ENCODE measurements at regions not wholly inside any gene's neighbourhood (a gene's known extent, or its start where the extent isn't known, plus 50 kb on each side); places are given as distances from the start of the nearest gene placed in this dataset.

DNA sequence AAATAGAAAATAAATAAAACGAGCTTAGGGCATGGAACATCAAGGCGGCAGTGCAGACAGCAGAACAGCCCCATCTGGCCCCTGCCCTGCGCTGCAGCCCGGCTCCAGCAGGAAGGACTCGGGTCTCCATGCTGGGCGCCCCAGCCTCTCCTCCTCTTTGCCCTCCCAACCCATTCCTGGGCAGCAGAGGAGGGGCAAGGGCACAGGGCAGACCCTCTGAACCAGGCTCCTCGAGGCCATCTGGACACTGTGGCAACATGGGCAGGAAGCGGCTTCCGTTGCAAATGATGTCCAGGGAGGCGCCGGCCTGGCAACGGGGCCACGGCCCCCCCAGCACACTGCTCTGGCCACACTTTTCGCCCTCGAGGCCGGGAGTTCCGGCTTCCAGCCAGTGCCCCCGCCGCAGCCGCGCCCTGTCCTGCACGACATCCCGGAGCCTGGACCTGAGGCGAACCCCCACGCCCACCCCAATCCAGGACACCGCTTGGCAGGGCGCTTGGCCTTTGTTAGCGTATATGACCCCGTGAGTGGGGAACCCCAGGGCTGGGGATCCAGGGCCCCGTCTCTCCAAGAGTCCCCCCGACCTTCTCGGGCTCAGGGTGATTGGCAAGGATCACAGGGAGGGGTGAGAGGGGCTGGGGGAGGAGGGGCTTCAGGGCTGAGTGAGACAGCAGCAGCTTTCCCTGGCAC is 192.1 kb downstream of the IGLL1 start:
- ATAC-seq (no peak), DNase-seq (peak in 1 of 4 donors; percentile 27)
- intact Hi-C loops (cut with DNase I) = loop anchor here in 1 of 2 donors (10.0 kb wide), 1 partner anchor 213 kb away; no protein-coding TSS in a partner anchor
- H3K36me3 ChIP-seq = no peaks in the 10 kb centered on the region
- H3K4me3 ChIP-seq = no peak overlapping the region
- H3K4me1 ChIP-seq = peaks cover 0 to 4% of the 10 kb centered on the region in 2 donors
- TF ChIP-seq, protein P1, sequence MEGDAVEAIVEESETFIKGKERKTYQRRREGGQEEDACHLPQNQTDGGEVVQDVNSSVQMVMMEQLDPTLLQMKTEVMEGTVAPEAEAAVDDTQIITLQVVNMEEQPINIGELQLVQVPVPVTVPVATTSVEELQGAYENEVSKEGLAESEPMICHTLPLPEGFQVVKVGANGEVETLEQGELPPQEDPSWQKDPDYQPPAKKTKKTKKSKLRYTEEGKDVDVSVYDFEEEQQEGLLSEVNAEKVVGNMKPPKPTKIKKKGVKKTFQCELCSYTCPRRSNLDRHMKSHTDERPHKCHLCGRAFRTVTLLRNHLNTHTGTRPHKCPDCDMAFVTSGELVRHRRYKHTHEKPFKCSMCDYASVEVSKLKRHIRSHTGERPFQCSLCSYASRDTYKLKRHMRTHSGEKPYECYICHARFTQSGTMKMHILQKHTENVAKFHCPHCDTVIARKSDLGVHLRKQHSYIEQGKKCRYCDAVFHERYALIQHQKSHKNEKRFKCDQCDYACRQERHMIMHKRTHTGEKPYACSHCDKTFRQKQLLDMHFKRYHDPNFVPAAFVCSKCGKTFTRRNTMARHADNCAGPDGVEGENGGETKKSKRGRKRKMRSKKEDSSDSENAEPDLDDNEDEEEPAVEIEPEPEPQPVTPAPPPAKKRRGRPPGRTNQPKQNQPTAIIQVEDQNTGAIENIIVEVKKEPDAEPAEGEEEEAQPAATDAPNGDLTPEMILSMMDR (IDR thresholded peaks at IDR 0.05) = no peak
- H3K9me3 ChIP-seq = no peaks in the 10 kb centered on the region
- no peaks in the 10 kb centered on the region for H3K27me3 ChIP-seq
- peak overlapping the region in 1 of 2 donors; percentile 55 for H3K27ac ChIP-seq

DNA sequence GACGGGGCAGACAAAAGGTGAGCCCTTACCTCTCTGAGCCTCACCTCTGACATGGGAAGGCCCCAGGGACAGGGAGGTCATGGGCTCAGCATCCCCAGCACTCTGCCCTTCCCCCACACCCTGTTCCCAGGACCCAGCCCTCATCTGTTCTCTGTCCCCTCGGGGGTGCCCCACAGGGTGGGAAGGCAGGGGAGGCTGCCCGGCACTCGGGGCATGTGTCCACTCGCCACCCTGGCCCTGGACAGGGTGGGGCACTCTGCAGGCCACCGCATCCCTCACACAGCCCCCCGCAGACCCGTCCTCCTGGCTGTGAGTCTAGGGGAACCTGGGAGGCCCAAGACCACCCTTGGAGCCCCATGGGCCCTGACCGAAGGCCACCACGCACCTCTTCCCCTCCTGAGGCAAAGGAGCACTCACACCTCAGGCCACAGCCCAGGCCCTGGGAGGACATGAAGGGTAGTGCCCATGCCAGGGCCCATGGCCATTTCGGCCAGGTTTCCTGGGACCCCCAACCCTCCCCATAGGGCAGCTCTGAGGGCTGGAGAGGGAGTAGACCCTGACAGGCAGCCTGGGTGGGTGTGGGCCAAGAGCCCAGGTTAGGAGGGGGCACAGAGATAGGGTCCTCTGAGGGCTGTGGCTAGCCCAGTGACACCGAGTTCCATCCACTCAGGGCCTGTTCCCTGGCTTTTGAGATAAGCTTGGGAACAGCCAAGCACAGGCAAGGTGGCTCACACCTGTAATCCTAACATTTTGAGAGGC is 193.1 kb downstream of the IGLL1 start:
- ATAC-seq = no peak
- Histone ChIP-seq H3K27me3 (no peaks in the 10 kb centered on the region), H3K36me3 (no peaks in the 10 kb centered on the region), H3K27ac (peak overlapping the region in 1 of 2 donors; percentile 55), H3K9me3 (no peaks in the 10 kb centered on the region), H3K4me1 (peaks cover 0 to 4% of the 10 kb centered on the region in 2 donors), H3K4me3 (no peak overlapping the region)
- peak in 1 of 4 donors; percentile 12 for DNase-seq
- intact Hi-C loops (cut with DNase I) = loop anchor here in 1 of 2 donors (10.0 kb wide), 1 partner anchor 212 kb away; no protein-coding TSS in a partner anchor
- TF ChIP-seq, protein P1 (IDR thresholded peaks at IDR 0.05) = no peak

DNA sequence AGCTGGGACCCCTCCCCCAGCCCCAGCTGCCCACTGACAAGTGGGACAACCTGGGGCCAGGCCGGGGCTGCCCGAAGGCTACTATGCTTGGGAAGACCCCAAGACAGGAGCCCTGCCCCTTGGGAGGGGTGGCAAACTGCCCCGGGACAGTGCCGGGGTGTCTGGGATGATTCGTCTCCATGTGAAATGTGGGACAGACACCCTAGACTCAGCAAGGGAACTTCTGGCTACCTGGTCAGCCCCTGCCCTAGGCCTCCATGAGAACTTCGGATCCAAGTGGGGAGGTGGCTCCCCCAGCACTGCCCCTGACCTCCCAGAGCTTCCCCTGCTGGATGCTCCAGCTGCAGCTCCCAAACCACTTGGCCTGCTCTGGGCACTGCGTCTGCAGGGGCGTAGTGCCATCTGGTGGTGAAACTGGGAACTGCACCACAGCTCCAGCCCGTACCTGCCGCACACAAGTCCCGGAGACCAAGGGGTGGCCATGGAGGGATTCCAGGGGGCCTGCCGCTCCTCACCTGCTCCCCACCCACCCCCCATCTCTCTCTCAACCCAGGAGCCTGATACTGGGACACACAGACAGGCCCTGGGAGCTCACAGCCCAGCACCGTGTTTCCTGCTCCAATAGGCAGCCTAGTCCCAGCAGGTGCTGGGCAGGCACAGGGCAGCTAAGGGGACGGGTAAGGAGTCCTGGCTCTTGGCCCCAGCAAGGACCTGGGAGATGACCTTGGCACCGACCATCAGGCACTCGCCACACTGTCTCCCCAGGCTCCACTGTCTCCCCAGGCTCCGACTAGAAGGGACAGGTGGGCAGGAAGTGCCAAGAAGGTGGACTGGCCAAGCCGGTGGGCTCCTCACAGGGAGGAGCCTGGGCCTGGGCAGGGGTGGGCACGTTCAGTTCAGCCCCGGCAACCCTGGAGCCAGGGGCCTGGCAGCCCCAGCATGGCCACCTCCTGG is 194.1 kb downstream of the IGLL1 start:
- ATAC-seq (peak; percentile 93), DNase-seq (peak; percentile 68 to 92 (median 80))
- no peaks in the 10 kb centered on the region for H3K27me3 ChIP-seq
- peaks cover 0 to 4% of the 10 kb centered on the region in 2 donors for H3K4me1 ChIP-seq
- H3K27ac ChIP-seq = no peak overlapping the region
- TF ChIP-seq, protein P1 (IDR thresholded peaks at IDR 0.05) = peak; percentile 99
- no peaks in the 10 kb centered on the region for H3K36me3 ChIP-seq
- intact Hi-C loops (cut with DNase I) = loop anchor here in 1 of 2 donors (10.0 kb wide), 1 partner anchor 211 kb away; no protein-coding TSS in a partner anchor
- H3K9me3 ChIP-seq = no peaks in the 10 kb centered on the region
- H3K4me3 ChIP-seq = no peak overlapping the region

DNA sequence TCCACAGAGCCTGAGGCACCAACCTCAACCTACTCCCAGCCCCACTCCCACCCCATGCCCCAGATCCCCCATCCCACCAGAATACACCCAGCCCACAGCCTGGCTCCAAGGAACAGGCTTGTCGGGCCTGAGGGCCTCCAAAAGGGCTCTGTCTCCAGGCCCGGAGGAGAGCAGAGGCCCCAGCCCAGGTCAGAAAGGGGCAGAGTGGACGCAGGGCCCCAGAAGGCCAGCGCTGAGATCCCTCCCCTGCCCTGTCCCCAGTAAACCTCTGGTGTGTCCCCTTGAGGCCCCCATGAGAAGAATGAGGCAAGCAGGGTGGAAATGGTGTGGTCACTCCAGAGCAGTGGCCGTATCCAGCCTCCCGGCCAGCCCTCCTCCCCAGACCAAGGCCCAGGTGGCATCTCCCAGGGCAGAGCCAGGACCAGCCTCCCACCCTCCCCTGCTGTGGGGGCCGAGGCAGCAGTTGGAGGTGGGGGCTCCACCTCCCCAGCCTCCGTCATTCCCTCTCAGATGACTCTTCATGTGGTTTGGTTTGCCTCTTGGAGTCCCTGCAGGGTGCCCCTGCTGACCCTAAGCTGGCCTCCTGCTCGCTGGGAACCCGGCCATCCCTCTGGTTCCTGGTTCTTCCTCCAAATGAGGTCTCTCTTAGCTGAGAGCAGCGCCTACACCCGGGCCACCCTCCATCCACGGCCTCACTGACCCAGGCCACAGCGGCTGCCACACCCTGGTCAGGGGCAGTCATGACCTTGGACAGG is 195.0 kb downstream of the IGLL1 start:
- peak in 1 of 4 donors; percentile 27 for DNase-seq
- intact Hi-C loops (cut with DNase I) = loop anchor here in 1 of 2 donors (10.0 kb wide), 1 partner anchor 210 kb away; no protein-coding TSS in a partner anchor
- peaks cover 0 to 4% of the 10 kb centered on the region in 2 donors for H3K4me1 ChIP-seq
- H3K27me3 ChIP-seq = no peaks in the 10 kb centered on the region
- H3K9me3 ChIP-seq = no peaks in the 10 kb centered on the region
- TF ChIP-seq, protein P1 (IDR thresholded peaks at IDR 0.05) = no peak
- H3K27ac ChIP-seq = no peak overlapping the region
- no peaks in the 10 kb centered on the region for H3K36me3 ChIP-seq
- no peak for ATAC-seq
- no peak overlapping the region for H3K4me3 ChIP-seq
